Stimulated activated CD4-positive, alpha-beta T cell treated with anti-CD3 and anti-CD28 coated beads, Interleukin-2, amount 100 ng/mL, for 4 hours (primary cell): ENCODE measurements at regions not wholly inside any gene's neighbourhood (a gene's known extent, or its start where the extent isn't known, plus 50 kb on each side); places are given as distances from the start of the nearest gene placed in this dataset.

ENCODE experiments used
- DNase-seq: peaks from one replicate; pipeline ENCODE4 v3.0.0-alpha.2; 2020; ENCODE audit warnings: low read depth

DNA sequence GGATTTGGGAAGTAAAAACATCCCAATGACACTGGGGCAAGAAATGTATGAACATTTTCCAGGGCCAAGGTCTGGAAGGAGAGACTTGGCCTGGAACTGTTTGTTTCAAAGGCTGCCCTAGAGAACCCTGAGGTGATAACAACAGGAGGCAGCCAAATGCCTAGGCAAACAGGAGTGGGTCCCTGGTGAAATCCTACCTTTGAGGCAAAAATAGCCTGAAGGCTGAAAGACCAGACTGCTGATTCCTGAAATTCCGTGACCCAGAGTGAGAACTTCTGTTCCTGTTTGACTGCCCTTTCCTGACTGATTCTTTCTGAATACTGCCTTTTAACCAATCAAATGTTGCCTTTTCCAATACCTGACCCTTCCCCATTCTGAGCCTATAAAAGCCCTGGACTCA, 196.4 kb downstream of the NSUN3 start:
- no peak for DNase-seq

DNA sequence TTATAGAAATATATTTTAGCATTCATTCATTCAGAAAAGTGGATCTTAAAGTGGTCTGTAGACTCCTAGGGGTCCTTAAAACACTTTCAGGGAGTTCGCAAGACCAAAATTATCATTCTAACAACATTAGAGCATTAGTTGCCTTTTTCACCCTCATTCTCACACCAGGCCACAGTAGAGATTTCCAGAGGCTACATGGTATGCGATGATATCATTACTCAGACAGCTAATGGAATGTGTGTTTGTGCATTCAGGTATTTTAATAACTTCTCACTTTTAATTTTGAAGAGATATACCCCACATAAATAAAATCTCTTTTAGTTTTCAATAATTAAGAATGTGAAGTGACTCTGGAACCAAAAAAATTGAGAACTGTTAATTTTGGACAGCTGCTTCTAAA, 206.9 kb downstream of the NSUN3 start:
- no peak for DNase-seq

DNA sequence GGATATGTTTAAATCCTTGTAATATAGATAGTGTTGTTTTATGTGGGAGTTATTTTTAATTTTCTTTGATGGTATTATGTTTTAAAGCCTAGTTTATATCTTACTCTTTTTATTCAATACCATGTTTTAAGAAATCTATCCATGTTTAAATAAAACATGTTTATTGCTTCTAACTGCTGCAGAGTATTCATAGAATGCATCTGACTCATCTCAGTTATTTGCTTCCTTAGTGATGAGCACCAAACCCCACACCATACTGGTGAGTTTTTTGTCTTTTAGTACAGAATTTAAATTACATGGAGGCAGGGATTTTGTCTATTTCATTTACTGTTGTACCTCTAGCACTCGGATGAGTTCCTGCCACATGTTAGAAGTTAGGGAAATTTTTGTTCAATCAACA, 209.2 kb downstream of the NSUN3 start:
- DNase-seq = no peak

DNA sequence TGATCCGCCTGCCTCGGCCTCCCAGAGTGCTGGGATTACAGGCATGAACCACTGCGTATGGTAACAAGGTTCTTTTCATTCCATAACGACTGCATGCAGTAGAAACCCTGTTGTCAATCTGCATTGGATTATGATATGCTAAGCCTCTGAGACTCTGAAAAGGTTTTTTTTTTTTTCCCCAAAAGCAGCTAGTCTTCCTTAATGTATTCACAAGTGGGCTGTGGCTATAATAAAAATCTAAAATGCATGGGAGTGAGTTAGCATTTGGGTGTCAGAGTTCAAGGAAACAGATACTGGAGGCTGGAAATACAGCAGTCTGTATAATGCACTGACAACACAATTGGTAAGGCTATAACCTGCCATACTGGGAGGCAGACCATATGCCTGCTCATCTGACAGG, 218.1 kb downstream of the NSUN3 start:
- DNase-seq = no peak

DNA sequence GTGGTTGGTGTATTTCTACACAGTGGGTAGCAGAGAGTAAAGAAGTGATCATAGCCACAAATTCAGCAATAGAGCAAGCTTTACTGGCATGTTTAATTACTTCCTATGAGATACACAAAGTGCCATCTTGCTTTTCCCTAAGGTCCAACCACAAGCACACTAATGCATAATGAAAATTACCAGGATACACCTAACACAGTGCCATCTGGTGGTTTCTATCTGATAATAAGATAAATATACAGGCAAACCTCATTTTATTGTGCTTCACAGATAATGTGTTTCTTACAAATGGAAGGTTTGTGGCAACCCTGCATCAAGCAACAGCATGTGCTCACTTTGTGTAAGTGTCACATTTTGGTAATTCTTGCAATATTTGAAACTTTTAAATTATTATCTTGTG, 223.0 kb downstream of the NSUN3 start:
- DNase-seq = no peak

DNA sequence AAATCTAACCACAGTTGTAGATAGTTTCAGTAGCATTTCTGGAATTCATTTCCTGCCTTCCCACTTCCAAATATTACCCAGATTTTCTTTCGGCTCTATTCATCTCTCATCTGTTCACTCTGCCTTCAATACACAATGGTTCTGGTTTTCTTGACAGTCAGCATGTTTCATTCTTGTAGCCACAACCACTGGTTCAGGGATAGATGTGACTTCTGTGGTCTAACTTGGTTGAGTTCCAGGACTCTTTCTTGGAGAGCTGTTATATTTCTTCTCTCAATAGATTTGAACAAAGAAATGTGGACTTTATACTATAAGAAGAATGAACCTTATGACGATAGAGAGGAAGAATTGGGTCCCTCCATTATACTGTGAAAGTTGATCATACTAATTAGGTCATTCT, 228.8 kb downstream of the NSUN3 start:
- DNase-seq = no peak

DNA sequence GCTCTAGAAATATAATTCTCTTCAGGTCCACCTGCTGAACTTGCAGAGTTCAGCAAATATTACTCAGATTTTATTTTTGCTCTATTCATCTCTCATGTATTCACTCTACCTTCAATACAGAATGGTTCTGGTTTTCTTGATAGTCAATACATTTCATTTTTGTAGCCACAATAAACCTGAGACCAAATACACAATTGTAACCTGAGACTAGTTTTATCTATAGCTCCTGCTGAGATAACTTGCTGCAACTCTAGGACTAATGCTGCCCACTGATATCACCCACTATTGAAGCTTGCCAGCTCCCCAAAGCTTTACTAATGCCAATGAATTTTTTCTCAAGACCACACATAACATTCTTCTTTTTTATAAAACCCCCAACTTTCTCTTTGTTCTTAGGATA, 229.3 kb downstream of the NSUN3 start:
- DNase-seq = no peak

DNA sequence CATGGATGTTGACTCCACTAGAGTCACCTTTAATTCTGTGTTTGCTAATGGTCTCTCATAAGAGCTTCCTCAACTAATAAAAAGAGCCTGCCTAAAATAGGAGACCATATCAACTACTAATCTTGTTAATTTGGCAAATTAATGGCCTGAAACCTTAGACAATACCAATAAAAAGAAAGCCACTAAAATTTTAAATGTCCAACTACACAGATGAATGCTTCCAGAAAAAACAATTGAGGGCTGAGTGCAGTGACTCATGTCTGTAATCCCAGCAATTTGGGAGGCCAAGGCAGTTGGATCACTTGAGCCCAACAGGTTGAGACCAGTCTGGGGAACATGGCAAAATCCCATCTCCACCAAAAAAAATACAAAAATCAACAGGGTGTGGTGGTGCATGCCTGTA, 230.9 kb downstream of the NSUN3 start:
- DNase-seq = no peak

DNA sequence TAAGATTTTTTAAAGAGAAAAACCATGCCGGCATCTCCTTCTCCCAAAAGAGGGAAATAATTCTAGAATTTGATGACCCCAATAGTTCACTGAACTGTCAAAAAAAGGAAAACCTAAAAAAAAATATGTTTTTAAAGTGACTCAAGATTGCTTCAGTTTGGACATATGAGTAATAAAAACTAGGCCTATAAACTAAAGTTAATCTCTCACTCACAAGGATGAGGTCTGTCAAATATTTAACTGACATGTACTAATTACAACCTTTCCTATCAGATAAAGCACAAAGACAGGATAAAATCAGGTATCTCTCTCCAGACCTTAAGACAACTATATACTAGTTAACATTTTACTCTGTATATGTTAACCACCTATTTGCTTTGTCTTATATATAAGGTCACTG, 231.9 kb downstream of the NSUN3 start:
- no peak for DNase-seq

DNA sequence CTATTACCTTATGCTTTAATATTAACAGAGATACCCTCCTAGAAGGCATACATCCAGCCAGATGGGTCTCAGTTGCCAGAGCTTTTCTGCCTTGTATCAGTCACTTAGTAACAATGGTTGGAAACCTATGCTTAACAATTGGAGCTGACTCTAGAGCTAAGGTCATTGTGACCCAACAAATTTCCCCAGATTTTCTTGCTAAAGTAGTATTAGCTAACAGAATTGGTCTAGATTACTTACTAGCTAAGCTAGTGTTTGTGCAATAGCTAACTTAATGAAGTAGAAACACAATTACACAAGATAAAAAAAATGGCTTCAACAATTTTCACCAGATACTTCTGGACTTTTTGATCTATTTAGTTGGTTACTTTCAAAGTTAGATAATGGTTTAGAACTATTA, 236.9 kb downstream of the NSUN3 start:
- DNase-seq = no peak

DNA sequence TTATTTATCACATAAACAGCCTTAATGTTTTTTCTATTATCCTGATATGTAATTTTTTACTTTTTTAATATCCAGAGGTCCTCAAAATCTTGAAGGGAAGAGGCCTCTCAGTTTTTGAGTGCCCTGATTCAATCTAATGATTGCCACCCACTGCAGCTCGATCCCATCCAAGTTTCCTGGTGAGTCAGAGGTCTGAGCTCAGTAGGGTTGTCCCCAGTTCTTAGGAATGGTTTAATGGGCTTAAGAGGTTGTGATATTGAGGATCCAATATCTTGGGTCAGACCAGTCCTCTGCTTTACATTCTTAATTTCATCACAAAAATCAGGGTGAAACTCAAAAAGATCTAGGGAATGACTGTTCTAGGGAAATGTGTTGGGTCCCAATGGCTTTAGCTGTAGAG, 238.5 kb downstream of the NSUN3 start:
- no peak for DNase-seq

DNA sequence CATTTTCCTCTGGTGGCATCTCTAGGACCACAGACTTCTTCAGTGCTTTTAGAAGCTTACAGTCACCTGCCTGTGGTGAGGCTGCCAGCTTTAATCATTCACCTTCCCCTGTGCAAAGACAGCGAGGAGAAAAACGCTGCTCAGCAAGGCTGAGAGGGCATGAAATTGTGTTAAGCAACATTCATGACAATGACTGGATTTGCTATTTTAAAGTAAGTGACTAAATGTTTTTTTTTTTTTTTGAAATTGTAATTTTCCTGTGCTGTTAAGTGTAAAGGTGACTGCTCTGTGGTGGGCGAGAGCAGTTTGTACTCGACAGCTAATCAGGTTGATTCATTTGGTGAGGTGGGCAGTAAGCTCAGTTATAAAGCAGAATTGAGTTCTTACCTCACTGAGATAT, 240.4 kb downstream of the NSUN3 start:
- no peak for DNase-seq

DNA sequence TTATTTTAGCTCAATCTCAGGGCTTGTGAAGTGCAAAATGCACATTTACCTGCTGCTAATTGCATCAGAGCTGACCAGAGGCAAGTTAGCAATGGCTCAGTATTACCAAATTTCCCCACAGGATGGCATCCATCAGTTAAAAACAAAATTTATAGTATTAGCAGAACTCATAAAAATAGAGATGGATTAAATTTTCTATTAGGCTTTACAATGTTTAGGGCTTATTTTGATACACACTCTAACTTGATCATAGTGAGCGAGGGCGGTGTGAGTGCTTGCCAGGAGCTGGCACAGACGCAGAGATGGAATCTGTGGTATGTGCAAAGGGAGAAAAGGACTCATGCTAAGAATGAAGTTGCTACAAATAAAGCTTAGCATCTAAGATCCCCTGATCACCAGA, 241.0 kb downstream of the NSUN3 start:
- DNase-seq = no peak

DNA sequence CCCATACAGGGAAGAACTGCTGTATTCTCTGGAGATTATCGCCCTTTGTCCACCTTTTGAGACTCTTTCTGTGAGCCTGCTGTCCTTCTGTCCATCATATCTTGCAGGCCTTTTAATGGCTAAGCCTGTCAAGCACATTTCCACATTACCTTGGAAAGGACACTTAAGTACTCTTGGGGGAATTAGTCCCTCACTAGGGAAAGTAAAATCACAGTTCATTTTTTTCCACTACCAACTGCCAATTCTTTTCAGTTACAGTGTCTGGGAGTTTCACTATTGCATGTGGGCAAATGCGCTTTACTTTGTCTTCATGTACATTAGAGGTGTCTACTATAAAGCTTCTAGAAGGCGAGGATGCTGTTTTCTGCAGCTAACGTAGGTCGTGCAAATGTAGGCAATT, 242.1 kb downstream of the NSUN3 start:
- DNase-seq = no peak

DNA sequence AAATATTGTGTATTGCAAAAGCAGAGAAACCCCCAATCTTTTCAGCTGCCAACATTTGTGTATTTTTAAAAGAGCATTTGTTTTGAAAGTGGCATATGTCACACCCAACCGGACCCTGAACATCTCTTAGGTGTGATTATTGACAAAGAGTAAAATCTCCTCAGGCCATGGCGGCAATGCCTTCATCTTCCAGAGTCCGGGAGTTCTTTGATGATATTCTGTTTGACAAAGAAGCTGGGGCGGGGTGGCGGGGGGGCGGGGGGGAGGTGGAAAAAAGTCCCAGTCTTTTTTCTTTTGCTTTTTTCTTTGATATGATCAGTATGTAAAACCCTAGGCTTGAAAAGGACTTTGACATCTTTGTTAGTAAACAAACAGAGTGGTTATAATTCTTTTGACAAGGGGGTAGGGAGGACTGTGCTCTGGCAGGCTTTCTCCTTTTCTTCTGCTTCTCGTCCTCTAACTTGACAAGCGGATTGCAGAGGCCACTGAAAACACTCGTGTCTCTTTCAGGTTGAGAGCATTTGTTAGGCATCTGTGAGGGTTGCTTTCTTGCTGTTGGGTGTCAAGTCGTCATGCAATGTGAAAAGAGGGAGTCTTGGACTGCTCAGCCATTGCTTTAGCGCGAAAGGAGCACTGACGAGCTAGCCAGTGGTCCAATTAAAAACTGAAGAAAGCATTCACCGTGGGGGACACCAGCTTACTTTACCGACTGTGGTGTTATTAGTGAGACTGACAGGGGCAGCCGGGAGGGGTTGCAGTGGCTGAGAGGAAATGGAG, 243.2 kb downstream of the NSUN3 start:
- DNase-seq = no peak

DNA sequence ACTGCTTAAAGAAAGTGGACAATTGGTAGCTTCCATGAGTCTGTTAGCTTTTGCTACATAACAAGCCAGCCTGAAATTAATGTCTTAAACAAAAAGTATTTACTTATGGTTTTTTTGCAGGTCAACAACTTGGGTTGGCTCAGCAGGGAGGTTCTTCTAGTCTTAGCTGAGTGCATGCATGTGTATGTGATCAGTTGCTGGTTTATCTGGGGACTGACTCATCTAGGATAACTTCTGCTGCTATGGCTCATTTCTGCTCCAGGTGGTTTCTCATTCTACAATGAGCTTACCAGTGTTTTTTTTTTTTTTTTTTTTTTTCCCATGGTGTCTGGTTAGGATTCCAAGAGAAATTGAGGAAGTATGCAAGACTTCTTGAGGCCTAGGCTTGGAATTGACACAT, 244.7 kb downstream of the NSUN3 start:
- no peak for DNase-seq

DNA sequence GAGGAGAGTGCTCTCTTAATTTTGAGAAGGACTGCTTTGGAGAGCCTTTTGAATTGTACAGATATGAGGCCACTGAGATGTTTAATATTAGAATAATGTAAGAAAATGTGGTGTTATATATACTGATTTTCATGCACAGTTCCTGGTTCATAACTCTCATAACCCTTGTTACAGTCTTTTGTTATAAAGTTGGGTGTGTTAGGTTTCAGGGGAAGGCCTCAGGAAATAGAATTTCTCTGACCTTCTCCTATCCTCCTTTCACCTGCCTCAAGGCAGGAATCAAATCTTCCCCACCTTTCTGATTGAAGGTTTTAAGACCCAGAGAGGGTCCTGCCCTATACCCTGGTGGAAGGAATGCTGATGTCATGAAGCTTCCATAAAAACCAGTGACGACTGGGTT, 245.9 kb downstream of the NSUN3 start:
- no peak for DNase-seq

DNA sequence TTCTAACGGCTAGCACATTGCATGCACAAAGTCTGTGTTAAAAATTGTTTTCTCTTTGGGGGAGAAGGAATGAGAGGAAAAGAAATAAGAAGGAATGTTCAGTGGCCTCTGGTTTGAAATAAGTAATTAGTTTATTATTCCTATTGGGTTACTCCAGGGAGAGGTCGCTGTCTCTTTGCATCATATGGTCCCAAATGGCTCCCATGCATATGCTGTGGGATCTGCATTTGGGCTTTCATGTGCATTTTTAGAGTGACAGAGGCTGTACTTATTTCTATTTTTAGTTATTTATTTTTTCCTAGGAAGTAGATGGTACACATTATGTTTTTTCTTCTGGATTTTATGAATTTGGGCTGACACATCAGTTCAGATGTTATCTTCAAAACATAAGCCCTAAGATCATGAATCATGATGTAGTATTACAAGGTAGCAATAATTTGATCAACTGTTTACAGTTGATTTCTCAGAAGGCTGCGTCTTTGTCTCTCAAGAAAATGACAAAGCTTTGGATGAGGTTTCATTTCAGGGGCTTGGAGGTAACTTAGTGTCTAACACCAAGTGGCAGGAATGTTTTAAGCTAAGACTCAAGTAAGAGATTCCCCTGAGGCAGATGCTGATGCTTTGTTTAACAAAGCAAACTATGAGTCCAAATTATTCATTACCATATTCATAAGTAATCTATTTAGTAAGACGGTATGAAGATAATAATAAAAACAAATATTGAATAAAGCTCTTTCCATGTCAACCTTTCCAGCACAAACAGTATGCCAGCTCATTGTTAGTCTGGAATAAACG, 247.7 kb downstream of the NSUN3 start:
- DNase-seq = no peak

DNA sequence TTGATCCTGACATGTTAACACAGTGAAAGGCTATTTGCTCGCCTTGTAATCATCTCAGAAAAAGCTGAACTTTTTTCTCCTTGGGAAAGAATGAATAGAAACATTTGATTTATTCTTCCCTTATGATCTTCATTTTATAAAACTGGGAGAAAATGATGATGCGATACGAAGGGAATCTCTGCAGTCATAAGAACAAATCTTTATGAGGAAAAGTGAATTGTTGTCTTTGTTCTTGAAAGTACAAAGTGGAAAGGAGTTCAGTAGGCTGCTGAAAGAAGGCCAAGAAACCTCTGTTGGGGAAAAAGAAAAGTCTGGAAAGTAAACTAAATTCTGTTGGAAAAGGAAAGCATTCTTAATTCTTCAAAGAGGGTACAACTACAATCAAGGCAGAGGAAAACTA, 248.8 kb downstream of the NSUN3 start:
- no peak for DNase-seq

DNA sequence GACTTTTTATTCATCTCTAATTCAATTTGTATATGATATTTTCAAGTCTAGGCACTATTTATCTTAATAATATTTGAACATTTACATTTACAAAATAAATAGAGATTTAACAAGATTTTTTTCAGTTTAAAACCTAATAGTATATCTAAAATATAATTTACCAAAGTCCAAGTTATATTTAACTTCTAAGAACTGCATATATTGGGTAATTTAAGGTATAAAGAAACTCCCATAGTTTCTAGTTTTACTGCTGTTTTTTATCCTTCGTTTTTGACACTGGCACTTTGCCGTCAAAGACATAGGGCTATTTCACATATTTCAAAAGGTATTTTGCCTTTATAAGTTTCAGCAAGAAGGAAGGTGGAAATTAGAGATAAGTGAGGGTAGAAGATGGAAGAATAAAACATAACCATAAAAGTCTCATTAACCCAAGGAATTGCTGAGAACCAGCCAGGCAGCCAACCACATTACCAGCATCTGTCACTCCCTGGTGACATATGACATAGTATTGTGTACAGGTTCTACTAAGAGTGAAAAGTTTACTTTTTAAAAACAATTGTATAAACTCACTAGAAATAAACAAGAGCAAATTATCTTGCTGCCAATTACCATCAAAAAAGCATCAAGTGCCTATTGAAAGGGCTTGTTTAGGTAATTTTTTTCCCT, 251.5 kb downstream of the NSUN3 start:
- DNase-seq = no peak

DNA sequence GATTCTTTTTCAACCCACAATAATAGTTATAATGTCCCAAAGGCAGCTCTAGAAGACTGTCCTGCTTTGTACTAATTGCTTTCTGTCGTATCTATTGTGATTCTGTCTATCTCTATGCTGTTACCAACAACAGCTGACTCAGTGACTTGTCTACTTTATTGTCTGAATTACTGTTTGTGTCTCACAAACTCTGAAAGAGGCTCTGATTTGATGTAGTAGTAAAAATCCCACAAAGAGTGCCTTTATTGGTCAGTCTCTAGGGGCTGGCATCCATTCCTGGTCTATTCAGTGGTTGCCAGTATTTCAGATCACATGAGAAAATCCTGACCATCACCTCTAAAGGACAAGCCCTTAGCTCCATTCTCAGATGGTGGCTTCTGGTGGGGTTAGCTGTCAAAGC, 254.2 kb downstream of the NSUN3 start:
- DNase-seq = no peak

DNA sequence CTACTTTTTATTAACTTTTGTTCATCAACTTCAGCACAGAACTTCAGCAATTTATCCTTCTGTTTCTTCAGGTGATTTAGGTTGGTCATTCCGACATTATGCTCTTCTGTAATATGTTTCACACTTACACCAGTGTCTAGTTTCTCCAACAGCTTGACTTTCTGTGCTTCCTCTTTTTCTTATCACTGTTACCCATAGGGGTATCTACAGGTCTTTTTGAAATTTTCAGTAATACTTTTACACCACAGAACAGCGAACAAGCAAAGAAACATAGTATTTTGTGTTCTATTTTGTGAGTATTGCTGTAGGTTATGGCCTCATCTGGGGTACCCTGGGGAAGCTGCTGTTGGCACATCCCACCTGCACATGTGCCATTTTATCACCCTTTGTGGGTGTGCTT, 260.7 kb downstream of the NSUN3 start:
- DNase-seq = no peak

DNA sequence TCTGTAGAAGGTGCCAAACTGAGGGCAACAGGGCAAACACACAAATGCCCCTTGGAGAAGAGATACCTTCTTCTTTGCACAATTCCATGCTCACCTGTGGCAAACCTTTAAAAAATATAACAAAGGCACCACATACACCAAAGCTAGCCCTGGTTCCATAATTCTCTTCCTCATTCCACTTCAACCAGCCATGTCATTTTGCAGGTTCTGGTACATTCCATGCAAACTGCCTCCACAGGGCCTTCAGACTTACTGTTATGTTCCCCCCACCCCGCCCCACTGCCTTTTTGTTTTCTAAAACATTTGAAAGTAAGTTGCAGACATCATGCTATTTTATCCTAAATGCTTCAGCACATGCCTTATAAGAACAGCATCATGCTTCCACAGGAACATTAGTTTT, 269.0 kb downstream of the NSUN3 start:
- no peak for DNase-seq
